ENCODE measurements at regions not wholly inside any gene's neighbourhood (a gene's known extent, or its start where the extent isn't known, plus 50 kb on each side); places are given as distances from the start of the nearest gene placed in this dataset.

DNA sequence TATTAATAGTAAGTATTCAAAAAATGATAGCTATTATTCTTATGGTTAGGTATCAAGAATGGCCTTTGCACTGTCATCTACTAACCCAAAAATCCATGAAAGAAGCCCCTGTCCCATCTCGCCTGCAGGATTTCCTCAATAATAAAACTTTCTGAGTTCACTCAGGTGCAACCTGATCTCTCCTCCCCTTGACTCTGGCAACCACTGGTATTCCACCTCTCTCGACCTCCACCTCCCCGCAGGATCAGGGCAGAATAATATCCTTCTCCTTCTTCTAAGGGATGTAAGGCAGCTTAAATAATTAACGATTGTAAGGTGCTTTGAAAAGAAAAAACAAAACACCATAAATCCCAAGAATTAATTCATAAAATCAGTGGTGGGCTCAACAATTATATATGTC is 359.3 kb downstream of the PLPP3 start:
- H3K27me3 Mint-ChIP-seq = no peaks in the 10 kb centered on the region
- DNase-seq = no peak
- no peaks in the 10 kb centered on the region for H3K36me3 Mint-ChIP-seq (ENCODE audit: low read depth)
- no peak overlapping the region for H3K4me3 Mint-ChIP-seq
- H3K4me1 Mint-ChIP-seq (ENCODE audit: low read depth) = no peaks in the 10 kb centered on the region
- no peak overlapping the region for H3K27ac Mint-ChIP-seq
- peaks cover 2% of the 10 kb centered on the region for H3K9me3 Mint-ChIP-seq

DNA sequence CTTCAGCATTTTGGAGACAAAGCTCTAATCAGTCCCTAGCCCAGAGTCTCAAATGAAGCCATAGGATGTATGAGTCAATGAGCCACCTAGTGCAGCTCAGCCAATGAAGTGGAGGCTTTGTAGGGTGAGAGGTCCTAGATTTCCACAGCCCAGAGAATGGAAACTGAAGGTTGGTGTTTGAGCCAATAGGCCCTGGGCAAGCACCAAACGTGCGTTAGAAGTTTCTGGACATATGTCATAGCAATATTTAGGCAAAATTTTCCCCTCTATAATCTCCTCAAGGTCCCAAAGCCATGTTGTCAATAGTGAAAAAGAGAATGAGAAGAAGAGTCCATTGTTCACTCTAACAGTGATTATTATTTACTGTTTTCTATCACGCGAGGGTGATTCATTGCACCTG is 361.3 kb downstream of the PLPP3 start:
- no peaks in the 10 kb centered on the region for H3K36me3 Mint-ChIP-seq (ENCODE audit: low read depth)
- H3K27me3 Mint-ChIP-seq = no peaks in the 10 kb centered on the region
- no peak for DNase-seq
- no peaks in the 10 kb centered on the region for H3K4me1 Mint-ChIP-seq (ENCODE audit: low read depth)
- no peak overlapping the region for H3K4me3 Mint-ChIP-seq
- peaks cover 2% of the 10 kb centered on the region for H3K9me3 Mint-ChIP-seq
- no peak overlapping the region for H3K27ac Mint-ChIP-seq

DNA sequence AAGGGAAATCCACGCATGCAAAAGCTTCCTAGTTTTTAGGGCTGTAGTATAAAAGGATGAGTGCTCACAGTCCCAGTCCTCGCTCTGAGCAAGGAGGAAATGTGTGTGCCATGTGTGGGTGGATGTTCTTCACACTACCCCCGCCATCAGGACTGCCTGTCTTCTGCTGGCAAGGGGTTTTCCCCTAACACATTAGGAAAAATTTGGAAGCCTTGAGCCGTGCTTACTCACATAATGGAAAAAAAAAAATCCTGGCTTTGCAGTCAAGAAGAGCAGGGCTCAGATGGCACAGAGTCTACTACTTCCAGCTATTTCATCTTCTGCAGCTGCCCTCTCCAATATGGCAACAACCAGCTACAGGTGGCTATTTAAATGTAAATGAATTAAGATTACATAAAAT is 363.1 kb downstream of the PLPP3 start:
- H3K4me3 Mint-ChIP-seq = no peak overlapping the region
- no peaks in the 10 kb centered on the region for H3K9me3 Mint-ChIP-seq
- no peaks in the 10 kb centered on the region for H3K4me1 Mint-ChIP-seq (ENCODE audit: low read depth)
- DNase-seq = no peak
- no peaks in the 10 kb centered on the region for H3K36me3 Mint-ChIP-seq (ENCODE audit: low read depth)
- no peaks in the 10 kb centered on the region for H3K27me3 Mint-ChIP-seq
- no peak overlapping the region for H3K27ac Mint-ChIP-seq

DNA sequence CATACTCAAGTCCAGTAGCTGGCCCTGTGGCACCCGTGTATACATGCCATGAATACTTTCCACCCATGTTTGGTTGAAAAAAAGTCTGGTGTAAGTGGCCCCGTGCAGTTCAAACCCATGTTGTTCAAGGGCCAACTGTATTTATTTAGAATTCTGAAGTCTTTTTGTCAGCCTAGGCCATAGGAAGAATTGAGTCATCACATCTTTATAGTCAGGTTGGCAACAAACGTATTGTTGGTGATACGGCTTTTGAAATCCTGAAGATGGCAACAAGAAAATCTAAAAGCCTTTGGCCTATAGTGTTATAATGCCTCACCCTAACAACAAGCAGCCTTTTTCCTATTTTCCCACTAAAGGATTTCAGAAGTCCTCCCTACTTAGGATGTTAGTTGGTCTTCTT is 363.6 kb downstream of the PLPP3 start:
- Mint-ChIP-seq H3K4me1 (ENCODE audit: low read depth) (no peaks in the 10 kb centered on the region), H3K27ac (no peak overlapping the region), H3K9me3 (no peaks in the 10 kb centered on the region), H3K27me3 (no peaks in the 10 kb centered on the region), H3K36me3 (ENCODE audit: low read depth) (no peaks in the 10 kb centered on the region), H3K4me3 (no peak overlapping the region)
- DNase-seq = no peak

DNA sequence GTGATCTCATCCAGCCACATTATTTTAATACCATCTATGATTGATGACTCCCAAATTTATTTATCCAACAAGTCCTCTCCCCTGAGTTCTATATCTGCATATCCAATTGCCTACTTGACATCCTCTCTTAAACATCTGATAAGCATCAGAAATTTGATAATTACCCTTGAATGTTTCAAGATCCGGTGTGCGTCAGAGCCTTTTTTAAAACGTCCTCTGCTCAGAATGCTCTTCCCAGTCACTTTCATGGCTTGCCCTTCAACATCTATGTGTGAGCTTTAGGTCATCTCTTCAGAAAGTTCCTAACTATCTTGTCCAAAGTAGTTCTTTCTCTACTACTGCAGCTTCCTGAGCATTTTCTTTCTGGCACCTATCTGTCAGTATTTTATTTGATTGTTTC is 364.3 kb downstream of the PLPP3 start:
- no peak for DNase-seq
- Mint-ChIP-seq H3K27ac (no peak overlapping the region), H3K4me1 (ENCODE audit: low read depth) (no peaks in the 10 kb centered on the region), H3K27me3 (no peaks in the 10 kb centered on the region), H3K36me3 (ENCODE audit: low read depth) (no peaks in the 10 kb centered on the region), H3K4me3 (no peak overlapping the region), H3K9me3 (no peaks in the 10 kb centered on the region)

DNA sequence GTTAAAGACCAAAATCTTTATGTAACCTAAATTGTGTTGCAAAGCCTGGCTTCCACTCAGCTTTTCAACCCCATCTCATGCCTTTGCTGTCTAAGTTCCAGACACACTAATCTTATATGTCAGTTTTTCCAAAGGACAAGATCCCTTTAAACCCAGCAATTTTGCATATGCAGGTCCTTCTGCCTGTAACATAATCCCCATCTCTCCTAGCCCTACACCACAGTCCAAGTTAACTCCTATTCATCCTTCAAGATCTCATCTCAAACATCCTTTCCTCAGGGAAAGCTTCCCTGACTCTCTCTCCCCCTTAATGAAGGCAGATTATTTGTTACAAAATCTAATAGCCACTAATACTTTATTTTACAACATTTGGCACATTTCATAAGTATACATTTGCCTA is 366.3 kb downstream of the PLPP3 start:
- Mint-ChIP-seq H3K27me3 (no peaks in the 10 kb centered on the region), H3K27ac (no peak overlapping the region), H3K9me3 (no peaks in the 10 kb centered on the region), H3K4me1 (ENCODE audit: low read depth) (no peaks in the 10 kb centered on the region), H3K36me3 (ENCODE audit: low read depth) (no peaks in the 10 kb centered on the region), H3K4me3 (no peak overlapping the region)
- DNase-seq = no peak

DNA sequence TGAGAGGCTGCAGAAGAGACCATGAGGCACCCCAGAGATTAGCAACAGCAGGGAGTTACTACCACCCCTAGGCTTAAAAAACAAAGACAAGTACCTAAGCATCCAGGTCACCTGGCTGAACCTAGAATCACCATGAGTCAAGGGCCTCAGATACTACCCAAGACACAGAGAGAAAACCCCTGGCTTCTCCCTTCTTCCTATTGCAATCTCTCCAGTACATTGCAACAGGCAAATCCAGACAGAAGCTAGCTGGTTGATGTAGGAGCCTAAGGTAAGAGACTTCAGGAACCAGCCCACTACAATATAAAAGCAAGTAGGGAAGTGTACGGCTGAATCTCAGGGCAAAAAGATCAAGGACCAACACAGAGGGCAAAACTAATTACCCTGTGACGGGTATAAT is 367.2 kb downstream of the PLPP3 start:
- Mint-ChIP-seq H3K9me3 (no peaks in the 10 kb centered on the region), H3K27ac (no peak overlapping the region), H3K27me3 (no peaks in the 10 kb centered on the region), H3K4me1 (ENCODE audit: low read depth) (no peaks in the 10 kb centered on the region), H3K4me3 (no peak overlapping the region), H3K36me3 (ENCODE audit: low read depth) (no peaks in the 10 kb centered on the region)
- DNase-seq = no peak

DNA sequence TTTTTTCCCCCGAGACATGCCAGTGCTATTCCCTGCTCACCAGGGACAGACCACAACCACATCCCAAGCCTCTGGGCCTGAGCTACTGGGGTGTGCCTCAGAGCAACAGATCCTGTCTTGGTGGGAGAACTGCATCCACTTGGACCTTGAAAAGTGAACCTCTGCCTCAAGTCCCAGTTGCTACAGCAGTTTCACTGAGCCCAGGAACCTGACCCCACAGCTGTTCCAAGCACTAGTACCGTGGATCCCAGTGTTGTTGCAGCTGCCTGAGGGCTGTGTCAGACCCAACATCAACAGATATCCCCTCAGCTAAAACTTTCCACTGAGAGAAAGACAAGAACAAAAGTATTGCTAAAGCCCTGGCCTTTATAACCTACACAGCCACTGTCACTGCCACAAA is 373.0 kb downstream of the PLPP3 start:
- no peaks in the 10 kb centered on the region for H3K36me3 Mint-ChIP-seq (ENCODE audit: low read depth)
- DNase-seq = no peak
- H3K27me3 Mint-ChIP-seq = no peaks in the 10 kb centered on the region
- H3K4me3 Mint-ChIP-seq = no peak overlapping the region
- no peak overlapping the region for H3K27ac Mint-ChIP-seq
- no peaks in the 10 kb centered on the region for H3K4me1 Mint-ChIP-seq (ENCODE audit: low read depth)
- H3K9me3 Mint-ChIP-seq = no peaks in the 10 kb centered on the region

DNA sequence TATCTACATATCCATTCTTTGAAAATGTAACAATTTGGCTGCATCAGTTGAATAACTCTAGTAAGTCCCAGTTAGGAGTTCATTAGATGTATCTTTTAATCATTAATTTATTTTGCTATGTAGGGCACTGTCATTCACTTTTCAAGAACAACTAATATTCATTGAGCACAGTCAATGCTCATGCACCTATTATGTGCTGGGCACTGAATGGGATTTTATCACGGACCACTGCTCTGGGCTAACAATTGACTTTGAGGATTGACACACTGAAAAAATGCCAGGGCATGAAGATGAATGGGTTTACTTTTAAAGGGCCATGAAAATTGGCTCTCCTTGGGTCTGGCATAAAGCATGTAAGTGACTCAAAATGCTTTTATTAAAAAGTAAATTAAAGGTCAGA is 375.2 kb downstream of the PLPP3 start:
- no peaks in the 10 kb centered on the region for H3K9me3 Mint-ChIP-seq
- no peaks in the 10 kb centered on the region for H3K36me3 Mint-ChIP-seq (ENCODE audit: low read depth)
- no peak for DNase-seq
- no peaks in the 10 kb centered on the region for H3K27me3 Mint-ChIP-seq
- H3K27ac Mint-ChIP-seq = no peak overlapping the region
- H3K4me1 Mint-ChIP-seq (ENCODE audit: low read depth) = no peaks in the 10 kb centered on the region
- no peak overlapping the region for H3K4me3 Mint-ChIP-seq

DNA sequence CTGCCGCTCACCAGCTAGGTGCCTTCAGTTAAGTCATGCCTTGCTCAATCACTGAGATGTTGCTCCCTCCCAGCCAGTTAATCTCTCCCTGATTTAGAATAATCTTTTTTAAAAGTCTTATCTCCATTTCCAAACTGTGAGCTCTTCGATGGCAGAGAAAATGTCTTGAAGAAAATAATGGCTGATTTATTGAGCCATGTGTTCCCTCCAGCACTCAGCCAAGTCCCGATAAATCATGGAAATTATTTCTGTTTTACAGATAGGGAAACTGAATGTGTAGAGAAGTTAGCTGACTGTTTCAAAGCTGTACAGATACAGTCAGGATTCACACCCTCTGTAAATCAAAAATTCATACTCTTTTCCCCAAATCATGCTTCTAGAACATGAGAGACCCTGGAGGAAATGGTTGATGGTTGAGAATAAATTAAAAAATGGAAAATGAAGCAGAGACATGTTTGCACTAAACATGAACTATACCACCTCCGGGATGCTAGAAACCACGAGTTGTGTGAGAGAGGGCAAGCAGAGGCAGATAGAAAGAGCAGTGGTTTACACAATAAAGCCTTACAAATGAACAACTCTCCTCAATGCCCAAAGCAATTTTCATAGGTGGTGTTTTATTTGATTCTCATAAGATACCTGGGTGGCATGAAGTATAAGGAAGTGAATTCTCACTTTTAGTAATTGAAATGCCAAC is 376.4 kb downstream of the PLPP3 start:
- no peak overlapping the region for H3K27ac Mint-ChIP-seq
- H3K9me3 Mint-ChIP-seq = no peaks in the 10 kb centered on the region

DNA sequence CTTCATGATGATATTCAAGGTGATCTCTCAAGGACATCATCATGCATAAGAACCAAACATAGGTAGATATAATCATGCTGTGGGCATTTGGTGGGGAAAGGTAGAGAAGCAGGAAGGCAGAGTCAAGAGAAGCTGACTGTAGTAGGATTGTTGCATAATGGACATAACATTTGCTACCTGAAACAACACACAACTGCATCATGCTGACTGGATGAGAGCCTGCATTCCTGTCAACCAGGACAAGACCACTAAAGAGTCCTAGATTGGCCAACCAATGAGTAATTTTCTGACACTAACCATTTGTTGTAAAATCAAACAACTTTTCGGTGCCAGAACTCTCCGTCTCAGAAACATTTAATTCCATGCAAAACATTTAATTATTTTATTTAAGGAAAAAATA is 377.2 kb downstream of the PLPP3 start:
- no peaks in the 10 kb centered on the region for H3K27me3 Mint-ChIP-seq
- no peak overlapping the region for H3K4me3 Mint-ChIP-seq
- no peaks in the 10 kb centered on the region for H3K36me3 Mint-ChIP-seq (ENCODE audit: low read depth)
- DNase-seq = no peak
- no peaks in the 10 kb centered on the region for H3K9me3 Mint-ChIP-seq
- H3K27ac Mint-ChIP-seq = no peak overlapping the region
- H3K4me1 Mint-ChIP-seq (ENCODE audit: low read depth) = no peaks in the 10 kb centered on the region

More for the DNA sequence above, 376.4 kb downstream of the PLPP3 start:
- H3K36me3 Mint-ChIP-seq (ENCODE audit: low read depth) = no peaks in the 10 kb centered on the region
- H3K4me3 Mint-ChIP-seq = no peak overlapping the region
- DNase-seq = no peak
- H3K27me3 Mint-ChIP-seq = no peaks in the 10 kb centered on the region
- no peaks in the 10 kb centered on the region for H3K4me1 Mint-ChIP-seq (ENCODE audit: low read depth)

DNA sequence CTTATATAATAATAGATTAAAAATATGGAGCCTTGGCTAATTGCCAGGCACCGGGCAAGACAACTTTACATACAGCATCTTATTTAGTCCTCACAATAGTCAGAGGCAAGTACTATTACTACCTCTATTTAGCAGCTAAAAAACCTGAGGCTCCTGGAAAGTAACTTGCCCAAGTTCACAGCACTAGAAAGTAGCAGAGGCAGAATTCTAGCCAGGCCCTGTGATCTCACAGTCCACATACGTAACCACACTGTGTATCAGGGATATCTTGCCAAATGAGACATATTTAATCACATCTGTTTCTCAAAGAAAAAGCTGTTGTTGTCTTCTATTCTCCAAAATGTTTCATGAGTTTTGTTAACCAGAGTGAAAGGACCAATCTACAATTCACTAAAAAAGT is 378.5 kb downstream of the PLPP3 start:
- Mint-ChIP-seq H3K36me3 (ENCODE audit: low read depth) (no peaks in the 10 kb centered on the region), H3K9me3 (no peaks in the 10 kb centered on the region), H3K4me3 (no peak overlapping the region), H3K27ac (no peak overlapping the region), H3K4me1 (ENCODE audit: low read depth) (no peaks in the 10 kb centered on the region), H3K27me3 (no peaks in the 10 kb centered on the region)
- no peak for DNase-seq

DNA sequence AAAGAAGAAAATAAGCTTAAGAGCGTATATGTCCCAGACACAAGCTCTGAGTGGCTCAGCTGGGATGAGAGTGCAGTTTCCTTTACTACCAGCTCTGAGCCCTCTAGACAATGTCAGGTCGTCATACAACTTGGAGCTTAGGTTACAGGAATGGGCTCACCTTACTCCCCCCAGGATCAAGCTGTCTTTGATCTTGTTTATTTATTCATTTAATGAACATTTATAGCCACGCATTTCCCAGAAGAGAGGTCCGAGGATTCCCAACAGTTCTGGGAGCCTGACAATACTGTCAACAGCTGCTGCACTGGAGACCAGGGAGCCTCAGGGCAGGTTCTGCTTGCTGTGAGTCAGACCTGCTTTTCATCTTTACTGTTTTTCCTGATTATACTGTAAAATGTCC is 378.9 kb downstream of the PLPP3 start:
- Mint-ChIP-seq H3K27me3 (no peaks in the 10 kb centered on the region), H3K27ac (no peak overlapping the region), H3K4me3 (no peak overlapping the region), H3K9me3 (no peaks in the 10 kb centered on the region), H3K36me3 (ENCODE audit: low read depth) (no peaks in the 10 kb centered on the region), H3K4me1 (ENCODE audit: low read depth) (no peaks in the 10 kb centered on the region)
- DNase-seq = no peak

DNA sequence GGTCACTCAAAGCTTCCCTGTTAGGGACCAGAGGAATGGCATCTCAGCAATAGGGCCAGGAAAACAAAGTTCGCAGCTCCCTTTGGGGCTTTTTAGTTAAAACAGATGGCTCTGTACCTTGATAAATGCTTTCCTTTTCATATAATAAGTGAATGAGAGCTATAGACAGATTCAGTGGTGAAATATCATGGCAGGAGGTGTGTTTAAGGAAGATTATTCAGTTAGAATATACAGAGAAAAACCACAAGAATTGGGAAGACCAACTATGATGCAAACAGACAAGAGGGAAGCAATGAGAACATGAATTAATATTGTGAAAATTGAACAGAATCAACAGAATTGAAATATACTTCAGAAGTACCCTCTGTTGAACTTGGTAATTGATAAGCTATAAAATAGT is 379.4 kb downstream of the PLPP3 start:
- Mint-ChIP-seq H3K27me3 (no peaks in the 10 kb centered on the region), H3K4me3 (no peak overlapping the region), H3K9me3 (no peaks in the 10 kb centered on the region), H3K4me1 (ENCODE audit: low read depth) (no peaks in the 10 kb centered on the region), H3K36me3 (ENCODE audit: low read depth) (no peaks in the 10 kb centered on the region), H3K27ac (no peak overlapping the region)
- no peak for DNase-seq

DNA sequence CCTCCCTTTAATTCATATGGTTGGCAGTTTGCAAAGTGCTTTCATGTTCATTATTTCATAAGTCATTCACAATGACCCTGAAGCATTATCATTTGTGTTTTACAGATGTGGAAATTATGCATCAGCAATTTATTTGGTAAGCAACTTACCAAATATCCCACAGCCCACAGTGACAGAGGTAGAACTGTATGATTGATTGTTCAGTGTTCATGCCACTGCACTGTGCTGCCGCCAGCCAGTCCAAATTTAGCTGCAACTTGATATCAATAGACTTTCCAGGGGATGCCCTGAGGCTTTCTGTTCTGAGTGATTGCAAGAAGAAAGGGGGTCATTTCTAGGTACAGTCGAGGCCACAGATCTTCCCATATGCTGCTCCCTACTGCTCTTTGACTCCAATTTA is 380.3 kb downstream of the PLPP3 start:
- Mint-ChIP-seq H3K36me3 (ENCODE audit: low read depth) (no peaks in the 10 kb centered on the region), H3K9me3 (no peaks in the 10 kb centered on the region), H3K4me3 (no peak overlapping the region), H3K4me1 (ENCODE audit: low read depth) (no peaks in the 10 kb centered on the region), H3K27ac (no peak overlapping the region), H3K27me3 (no peaks in the 10 kb centered on the region)
- DNase-seq = no peak

DNA sequence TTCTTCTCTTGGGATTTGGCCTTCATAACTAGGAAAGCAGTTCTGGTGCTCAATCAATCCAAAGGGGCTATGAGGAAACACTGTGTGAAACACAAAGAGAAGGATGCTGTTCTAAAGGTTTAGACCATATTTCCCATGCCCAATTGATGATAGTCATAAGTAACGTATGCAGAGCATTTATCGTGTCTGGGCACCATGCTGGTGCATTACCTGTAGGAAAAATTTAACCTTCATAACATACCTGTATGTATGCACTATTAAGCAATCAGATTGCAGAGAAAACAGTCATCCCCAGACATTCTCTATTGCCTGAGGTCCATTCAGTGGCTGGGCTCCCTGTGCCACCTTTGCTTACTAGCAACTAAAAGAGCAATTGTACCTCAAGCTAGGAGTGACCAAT is 381.4 kb downstream of the PLPP3 start:
- no peak overlapping the region for H3K4me3 Mint-ChIP-seq
- H3K9me3 Mint-ChIP-seq = no peaks in the 10 kb centered on the region
- H3K4me1 Mint-ChIP-seq (ENCODE audit: low read depth) = no peaks in the 10 kb centered on the region
- H3K36me3 Mint-ChIP-seq (ENCODE audit: low read depth) = no peaks in the 10 kb centered on the region
- no peak for DNase-seq
- H3K27me3 Mint-ChIP-seq = no peaks in the 10 kb centered on the region
- no peak overlapping the region for H3K27ac Mint-ChIP-seq

Measured in activated T-cell treated with anti-CD3 and anti-CD28 coated beads, Interleukin-2, amount 50 U/mL, for 24 hours (primary cell).